Epithelial cell of proximal tubule (primary cell): ENCODE measurements at regions not wholly inside any gene's neighbourhood (a gene's known extent, or its start where the extent isn't known, plus 50 kb on each side); places are given as distances from the start of the nearest gene placed in this dataset.

ENCODE experiments used
- DNase-seq: peaks from one replicate; pipeline ENCODE4 v3.0.0-alpha.2; 2011; ENCODE audit warnings: low read depth
- H3K4me3 ChIP-seq: 2 replicates; pipeline ENCODE4 v1.5.1; 2011; ENCODE audit warnings: low read depth, mild to moderate bottlenecking, low read length
- CTCF ChIP-seq: conservative IDR thresholded peaks from 2 replicates; pipeline ENCODE4 v1.5.1; 2012; ENCODE audit warnings: low read depth, mild to moderate bottlenecking, low read length

- TF ChIP-seq CTCF, result no peak
- no peak overlapping the region for H3K4me3 ChIP-seq
- no peak for DNase-seq
These were observed 414.6 kb upstream of the PDE3A start for GRCh38 chr12:19953734-19954133.

DNA sequence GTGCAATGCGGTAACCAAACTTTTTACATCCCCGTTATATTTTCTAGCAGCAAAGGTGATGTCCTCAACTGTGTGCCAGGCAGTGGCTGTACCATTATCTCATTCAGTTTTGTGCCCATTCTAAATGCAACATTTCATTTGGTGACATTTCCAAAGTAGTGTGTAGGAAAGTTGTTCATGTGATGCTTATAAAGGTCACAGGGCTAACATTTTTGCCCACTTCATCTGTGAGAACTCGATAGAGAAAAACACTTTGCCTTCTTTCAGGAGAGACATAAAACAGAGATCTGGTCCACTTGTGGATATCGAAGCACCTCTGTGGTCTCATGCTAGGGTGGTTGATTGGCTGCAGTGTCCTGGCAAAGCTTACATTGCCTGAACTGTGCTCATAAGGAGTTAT is 414.2 kb upstream of the PDE3A start:
- no peak for DNase-seq
- no peak for TF ChIP-seq CTCF
- no peak overlapping the region for H3K4me3 ChIP-seq

- DNase-seq, result no peak
- no peak for TF ChIP-seq CTCF
These were observed 410.8 kb upstream of the PDE3A start for GRCh38 chr12:19957308-19958125.

DNA sequence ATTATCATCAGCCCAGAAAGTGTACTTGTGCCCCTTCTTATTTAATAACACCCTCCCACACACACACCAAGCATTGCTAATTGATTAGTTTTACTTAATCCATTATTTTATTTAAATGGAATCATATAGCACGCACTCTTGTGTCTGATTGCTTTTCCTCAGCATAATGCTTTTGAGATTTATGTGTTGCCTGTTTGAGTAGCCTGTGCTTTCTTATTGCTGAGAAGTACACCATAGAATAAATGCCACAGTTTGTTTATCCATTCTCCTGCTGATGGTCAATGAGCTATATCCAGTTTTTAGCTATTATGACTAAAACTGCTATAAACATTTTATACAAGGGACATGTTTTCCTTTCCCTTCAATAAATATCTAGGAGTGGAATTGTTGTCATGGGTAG is 409.9 kb upstream of the PDE3A start:
- no peak for DNase-seq
- no peak for TF ChIP-seq CTCF
- no peak overlapping the region for H3K4me3 ChIP-seq

More at GRCh38 chr12:19957308-19958125, 410.8 kb upstream of the PDE3A start:
- H3K4me3 ChIP-seq, result no peak overlapping the region

DNA sequence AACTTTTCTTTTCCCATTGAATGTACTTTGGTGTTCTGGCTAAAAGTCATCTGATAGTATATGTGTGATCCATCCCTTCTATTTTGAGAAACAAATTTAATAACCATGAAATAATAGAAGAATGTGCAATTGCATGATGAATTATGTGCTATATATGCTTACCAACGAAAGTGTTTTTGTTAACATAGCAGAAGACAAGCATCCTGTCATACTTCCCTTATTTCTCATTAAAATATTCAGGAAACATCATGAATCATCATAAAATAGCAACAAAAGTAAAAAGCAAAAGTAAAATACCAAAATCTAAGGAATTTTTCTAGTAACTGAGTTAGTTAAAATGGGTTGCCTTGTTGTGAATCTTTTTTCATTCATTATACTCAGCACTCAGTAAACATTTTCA is 409.0 kb upstream of the PDE3A start:
- no peak for DNase-seq
- H3K4me3 ChIP-seq, result no peak overlapping the region
- TF ChIP-seq CTCF, result no peak

- no peak for TF ChIP-seq CTCF
- DNase-seq, result no peak
- H3K4me3 ChIP-seq, result no peak overlapping the region
These were observed 407.8 kb upstream of the PDE3A start for GRCh38 chr12:19960527-19960926.

GRCh38 chr12:19962192-19962591 is 406.1 kb upstream of the PDE3A start:
- TF ChIP-seq CTCF, result no peak
- DNase-seq, result no peak
- no peak overlapping the region for H3K4me3 ChIP-seq
